Stimulated activated naive CD8-positive, alpha-beta T cell treated with anti-CD3 and anti-CD28 coated beads, Interleukin-15, Interleukin-2, amounts not matched to agents 100 ng/mL and 50 ng/mL, for 24 hours (primary cell): ENCODE measurements at regions not wholly inside any gene's neighbourhood (a gene's known extent, or its start where the extent isn't known, plus 50 kb on each side); places are given as distances from the start of the nearest gene placed in this dataset.
"Not testable (repeated sequence)": the region's sequence is repeated elsewhere in the genome, so short reads cannot be mapped to it uniquely, and the experiment has no call there.

ENCODE experiments used
- H3K27ac Mint-ChIP-seq: one replicate; pipeline ENCODE4 v1.8.0; 2021; ENCODE audit warnings: mild to moderate bottlenecking, mixed read lengths
- H3K27me3 Mint-ChIP-seq: one replicate; pipeline ENCODE4 v1.8.0; 2021; ENCODE audit warnings: mixed read lengths
- H3K36me3 Mint-ChIP-seq: one replicate; pipeline ENCODE4 v1.8.0; 2021; ENCODE audit warnings: low read depth, mixed read lengths
- H3K4me1 Mint-ChIP-seq: one replicate; pipeline ENCODE4 v1.8.0; 2021; ENCODE audit warnings: low read depth, mixed read lengths
- H3K4me3 Mint-ChIP-seq: one replicate; pipeline ENCODE4 v1.8.0; 2021; ENCODE audit warnings: mild to moderate bottlenecking, mixed read lengths
- H3K9me3 Mint-ChIP-seq: one replicate; pipeline ENCODE4 v1.8.0; 2021; ENCODE audit warnings: mixed read lengths

DNA sequence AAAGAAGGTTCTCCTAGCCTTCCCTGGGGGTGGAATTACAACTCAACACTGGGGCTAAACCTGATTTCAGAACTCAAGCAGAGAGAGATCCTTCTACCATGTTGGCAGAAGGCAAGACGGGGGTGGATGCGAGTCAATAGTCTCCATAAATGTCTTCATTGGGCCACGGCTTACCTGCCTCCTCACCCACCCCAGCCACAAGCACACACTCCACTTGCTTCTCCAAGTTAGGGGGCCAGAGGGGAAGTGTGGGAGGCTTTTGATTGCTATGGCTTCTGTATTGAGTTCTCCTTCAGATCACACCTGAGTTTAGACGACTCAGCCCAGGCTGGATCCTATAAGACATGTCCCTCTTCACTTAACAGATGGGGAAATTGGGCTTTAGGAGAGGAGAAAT lies 178.9 kb downstream of the UACA start:
- peaks cover 12% of the 10 kb centered on the region for H3K4me1 Mint-ChIP-seq
- H3K4me3 Mint-ChIP-seq = no peak overlapping the region
- no peaks in the 10 kb centered on the region for H3K9me3 Mint-ChIP-seq
- H3K27me3 Mint-ChIP-seq = peaks cover 38% of the 10 kb centered on the region
- no peak overlapping the region for H3K27ac Mint-ChIP-seq
- H3K36me3 Mint-ChIP-seq = no peaks in the 10 kb centered on the region

DNA sequence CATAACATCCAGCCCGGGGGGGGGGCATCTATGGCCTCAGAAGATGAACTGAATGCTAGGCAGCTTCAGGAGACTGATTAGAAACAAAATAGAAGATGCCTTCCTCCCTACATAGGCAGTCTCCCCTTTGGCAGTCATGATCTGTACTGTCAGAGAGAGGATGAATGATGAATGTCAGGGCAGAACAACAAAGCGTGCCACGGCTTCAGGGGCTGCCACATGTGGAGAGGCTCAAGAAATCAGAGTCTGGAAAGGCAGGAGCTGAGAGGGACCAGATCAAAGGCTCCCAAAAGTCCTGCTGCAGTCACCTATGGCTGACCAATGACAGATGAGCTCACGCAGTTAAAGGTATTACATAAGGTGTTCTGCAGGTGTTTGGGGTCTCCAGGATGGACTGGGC lies 180.4 kb downstream of the UACA start:
- Mint-ChIP-seq H3K27ac (no peak overlapping the region), H3K4me1 (peaks cover 12% of the 10 kb centered on the region), H3K27me3 (peaks cover 35% of the 10 kb centered on the region), H3K36me3 (no peaks in the 10 kb centered on the region), H3K4me3 (no peak overlapping the region), H3K9me3 (no peaks in the 10 kb centered on the region)

DNA sequence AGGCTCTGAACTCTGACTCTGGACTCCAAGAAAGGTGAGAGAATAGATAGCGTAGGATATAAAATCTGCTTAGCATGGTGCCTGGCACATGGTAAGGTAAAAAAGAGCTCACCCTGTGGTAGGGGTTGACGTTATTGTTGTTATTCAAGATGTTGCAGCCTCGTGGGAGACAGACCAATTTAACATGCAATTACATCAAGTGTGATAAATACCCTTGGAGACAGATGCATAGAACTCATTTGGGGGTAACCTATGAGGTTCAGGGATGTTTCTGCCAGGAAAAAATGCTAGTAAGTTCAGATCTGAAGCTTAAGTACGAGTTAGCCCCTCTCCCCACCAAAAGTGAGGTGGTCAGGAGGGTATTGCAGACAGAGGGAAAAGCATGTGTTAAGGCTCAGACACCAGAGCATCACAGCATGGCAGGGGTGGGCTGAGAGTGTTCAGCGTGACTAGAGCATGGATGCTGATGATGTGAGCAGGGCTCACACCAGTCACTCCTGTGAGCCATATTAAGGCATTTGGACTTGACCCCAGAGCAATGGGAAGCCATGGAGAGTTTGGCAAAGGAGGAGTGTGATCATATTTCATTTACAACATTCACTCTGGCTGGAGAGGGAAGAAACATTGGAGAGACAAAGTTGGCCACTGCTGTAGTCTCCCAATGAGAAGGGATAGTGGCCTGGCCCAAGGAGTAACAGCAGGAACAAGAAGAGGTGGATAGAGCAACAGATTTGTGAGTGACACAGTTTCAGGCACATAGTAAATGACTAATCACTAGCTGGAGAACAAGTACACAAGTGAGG lies 181.0 kb downstream of the UACA start:
- no peaks in the 10 kb centered on the region for H3K36me3 Mint-ChIP-seq
- no peaks in the 10 kb centered on the region for H3K9me3 Mint-ChIP-seq
- H3K4me3 Mint-ChIP-seq = no peak overlapping the region

DNA sequence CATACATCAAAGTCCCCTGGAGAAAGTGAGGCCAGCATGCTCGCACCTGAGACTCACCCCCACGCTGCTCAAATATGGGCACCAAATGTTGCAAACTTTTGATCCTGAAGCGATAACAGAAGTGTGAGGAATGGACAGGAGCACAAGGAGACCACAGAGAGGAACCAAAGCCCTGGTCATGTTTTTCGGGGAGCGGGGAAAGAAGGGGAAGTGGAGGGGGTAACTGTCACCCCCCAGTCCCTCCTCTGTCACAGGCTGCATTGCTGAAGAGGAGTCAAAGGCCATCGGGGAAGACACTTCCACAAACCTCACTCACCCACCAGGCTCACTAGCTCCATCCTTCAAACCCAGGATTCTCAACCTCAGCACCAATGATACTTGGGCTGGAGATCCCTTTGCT lies 182.4 kb downstream of the UACA start:
- Mint-ChIP-seq H3K4me3 (no peak overlapping the region), H3K27me3 (peaks cover 23% of the 10 kb centered on the region), H3K36me3 (no peaks in the 10 kb centered on the region), H3K27ac (no peak overlapping the region), H3K9me3 (no peaks in the 10 kb centered on the region), H3K4me1 (peaks cover 8% of the 10 kb centered on the region)

More for the DNA sequence above, 181.0 kb downstream of the UACA start:
- H3K4me1 Mint-ChIP-seq = peaks cover 12% of the 10 kb centered on the region
- H3K27ac Mint-ChIP-seq = no peak overlapping the region
- peaks cover 30% of the 10 kb centered on the region for H3K27me3 Mint-ChIP-seq

DNA sequence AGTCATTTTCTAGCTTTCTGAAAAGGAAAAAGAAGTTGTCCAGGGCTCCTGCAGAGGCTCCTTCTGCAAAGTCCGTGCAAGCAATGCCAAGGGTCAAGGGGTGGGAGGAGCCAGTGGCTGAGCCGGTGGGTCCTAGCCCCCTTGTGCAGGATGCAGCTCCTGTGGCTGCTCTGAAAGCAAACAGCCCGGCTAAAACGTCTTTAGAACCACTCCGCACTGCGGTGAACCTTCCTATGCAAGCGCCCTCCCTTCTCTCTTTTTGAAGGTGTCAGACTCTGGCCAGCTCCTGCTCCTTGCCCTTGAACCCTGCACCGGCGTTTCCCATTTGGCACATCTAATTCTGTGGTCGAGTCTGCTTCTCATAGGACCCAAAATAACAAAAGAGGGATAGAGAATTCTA lies 183.1 kb downstream of the UACA start:
- Mint-ChIP-seq H3K36me3 (no peaks in the 10 kb centered on the region), H3K9me3 (no peaks in the 10 kb centered on the region), H3K27me3 (peaks cover 19% of the 10 kb centered on the region), H3K4me1 (peaks cover 3% of the 10 kb centered on the region), H3K27ac (no peak overlapping the region), H3K4me3 (no peak overlapping the region)

DNA sequence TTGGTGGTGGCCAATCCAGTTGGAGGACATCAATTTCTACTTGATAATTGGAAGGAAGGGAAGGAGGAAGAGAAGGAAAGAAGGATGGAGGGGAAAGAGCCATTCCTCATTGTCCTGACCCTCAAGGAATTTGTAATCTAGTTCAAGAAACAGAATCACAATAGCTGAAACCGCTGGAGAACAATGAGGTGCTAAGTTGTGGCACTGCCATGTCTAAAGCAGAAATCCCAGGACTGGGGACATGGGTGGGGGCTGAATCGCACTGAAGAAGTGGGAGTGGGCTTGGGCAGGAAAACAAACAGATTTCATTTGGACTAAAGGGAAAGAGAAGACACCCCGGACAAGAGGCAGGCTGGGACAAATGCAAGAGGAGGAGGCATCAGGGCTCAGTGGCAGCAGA lies 183.6 kb downstream of the UACA start:
- H3K4me1 Mint-ChIP-seq = peaks cover 3% of the 10 kb centered on the region
- peaks cover 3% of the 10 kb centered on the region for H3K36me3 Mint-ChIP-seq
- H3K27me3 Mint-ChIP-seq = peaks cover 19% of the 10 kb centered on the region
- H3K4me3 Mint-ChIP-seq = no peak overlapping the region
- H3K9me3 Mint-ChIP-seq = no peaks in the 10 kb centered on the region
- no peak overlapping the region for H3K27ac Mint-ChIP-seq

DNA sequence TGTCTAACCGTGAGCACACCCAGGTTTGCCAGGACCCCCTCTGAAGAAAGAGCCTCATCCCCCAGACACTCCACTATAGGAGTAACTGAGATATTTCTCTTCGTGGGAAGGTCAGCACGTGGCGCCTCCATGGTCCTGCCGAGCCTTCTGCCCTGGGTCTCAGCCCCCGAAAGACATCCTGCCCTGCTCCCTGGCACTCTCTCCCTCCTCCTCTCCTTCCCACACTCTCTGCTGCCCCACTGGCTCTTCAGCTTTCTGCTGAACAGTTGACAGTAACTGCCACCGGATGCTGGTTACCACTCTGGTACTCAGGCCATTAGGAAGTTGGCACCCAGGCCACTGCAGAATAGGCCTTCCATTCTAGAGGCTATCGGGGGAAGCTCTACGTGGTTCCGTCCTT lies 185.2 kb downstream of the UACA start:
- no peaks in the 10 kb centered on the region for H3K4me1 Mint-ChIP-seq
- H3K36me3 Mint-ChIP-seq = peaks cover 3% of the 10 kb centered on the region
- H3K27me3 Mint-ChIP-seq = peaks cover 12% of the 10 kb centered on the region
- no peak overlapping the region for H3K4me3 Mint-ChIP-seq
- H3K27ac Mint-ChIP-seq = no peak overlapping the region
- peaks cover 6% of the 10 kb centered on the region for H3K9me3 Mint-ChIP-seq

DNA sequence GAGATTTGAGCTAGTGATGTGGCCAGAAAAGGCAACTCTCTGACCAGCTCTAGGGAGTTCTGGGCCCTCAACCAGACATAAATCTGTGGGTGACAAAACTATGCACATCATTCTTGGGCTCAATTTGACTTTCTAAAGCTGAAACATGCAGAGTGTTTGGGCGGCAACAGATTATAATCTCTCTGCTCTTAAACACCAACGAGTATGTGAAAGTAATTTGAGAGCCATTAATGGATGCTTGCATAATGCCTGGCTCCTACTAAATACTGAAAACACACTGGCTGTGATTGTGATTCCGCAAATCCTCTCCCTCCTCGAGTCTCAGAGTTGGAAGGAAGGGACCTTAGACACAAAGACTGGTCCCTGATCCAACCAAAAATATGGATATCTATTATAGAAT lies 186.7 kb downstream of the UACA start:
- Mint-ChIP-seq H3K4me1 (no peaks in the 10 kb centered on the region), H3K9me3 (peaks cover 6% of the 10 kb centered on the region), H3K36me3 (peaks cover 3% of the 10 kb centered on the region), H3K27me3 (peaks cover 12% of the 10 kb centered on the region), H3K4me3 (no peak overlapping the region), H3K27ac (no peak overlapping the region)

DNA sequence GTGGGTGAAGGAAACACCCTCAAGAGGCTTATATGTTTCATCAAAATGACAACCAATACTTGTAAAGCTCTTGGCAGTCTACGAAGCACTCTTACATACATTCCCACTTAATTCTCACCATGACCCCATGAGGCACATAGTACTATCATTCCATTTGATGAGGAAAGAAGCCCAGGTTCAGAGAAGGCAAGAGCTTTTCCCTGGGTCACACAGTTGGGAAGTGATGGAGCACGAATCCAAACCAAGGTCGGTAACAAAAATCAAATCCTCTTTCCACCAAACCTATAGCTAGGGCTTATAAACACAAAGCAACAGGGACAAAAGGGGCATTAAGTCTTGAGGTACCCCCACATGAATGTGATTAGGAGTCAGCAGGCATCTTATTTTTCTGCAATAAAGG lies 187.1 kb downstream of the UACA start:
- H3K4me3 Mint-ChIP-seq = no peak overlapping the region
- peaks cover 3% of the 10 kb centered on the region for H3K36me3 Mint-ChIP-seq
- H3K27me3 Mint-ChIP-seq = peaks cover 12% of the 10 kb centered on the region
- no peaks in the 10 kb centered on the region for H3K4me1 Mint-ChIP-seq
- H3K9me3 Mint-ChIP-seq = peaks cover 6% of the 10 kb centered on the region
- no peak overlapping the region for H3K27ac Mint-ChIP-seq

DNA sequence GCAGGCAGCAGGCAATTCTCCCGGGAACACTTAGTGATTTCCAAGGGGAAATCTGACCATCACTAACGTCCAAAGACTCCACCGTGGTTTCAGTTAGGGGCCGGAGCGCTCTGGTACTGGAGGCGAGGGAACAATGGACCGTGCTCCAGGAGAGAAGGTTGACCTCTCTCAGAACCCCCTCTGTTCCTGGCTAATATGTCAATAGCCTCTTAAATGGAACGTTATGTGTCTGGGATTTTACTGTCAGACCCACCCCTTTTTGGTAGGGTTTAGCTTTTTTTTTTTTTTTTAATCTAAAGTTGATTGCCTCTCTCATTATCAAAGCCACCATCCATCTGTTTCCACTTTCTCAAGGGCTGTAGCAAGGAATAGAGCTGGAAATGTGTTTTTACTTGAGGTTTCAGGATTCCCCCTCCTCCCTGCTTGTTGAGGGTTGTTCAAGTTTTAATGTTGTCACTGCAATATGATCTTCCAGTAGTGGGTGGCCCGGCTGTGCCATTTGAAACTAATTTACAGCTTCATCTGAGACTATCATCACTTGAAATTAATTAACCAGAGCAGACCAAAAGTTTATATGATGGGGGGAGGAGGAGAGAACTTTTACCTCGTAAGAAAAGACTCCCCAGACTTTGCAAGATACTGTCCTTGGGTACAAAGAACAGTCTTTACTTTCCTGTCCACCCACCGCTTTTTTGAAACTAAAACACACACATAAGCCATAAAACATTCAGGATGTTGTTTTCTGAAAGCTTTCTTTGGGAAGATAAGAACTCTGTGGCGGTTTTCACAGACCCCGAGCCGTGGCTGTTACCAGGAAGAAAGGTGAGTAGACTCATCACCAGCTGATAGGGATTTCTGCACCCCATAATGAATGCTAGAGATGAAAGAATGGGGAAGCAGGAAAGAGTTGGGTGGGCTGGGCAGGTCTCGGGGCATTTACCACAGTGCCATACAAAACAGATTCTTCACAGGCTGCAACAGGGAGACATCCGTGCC lies 187.8 kb downstream of the UACA start:
- peaks cover 3% of the 10 kb centered on the region for H3K36me3 Mint-ChIP-seq
- H3K4me3 Mint-ChIP-seq = no peak overlapping the region
- peaks cover 12% of the 10 kb centered on the region for H3K27me3 Mint-ChIP-seq
- H3K27ac Mint-ChIP-seq = no peak overlapping the region
- no peaks in the 10 kb centered on the region for H3K4me1 Mint-ChIP-seq
- H3K9me3 Mint-ChIP-seq = peaks cover 6% of the 10 kb centered on the region

DNA sequence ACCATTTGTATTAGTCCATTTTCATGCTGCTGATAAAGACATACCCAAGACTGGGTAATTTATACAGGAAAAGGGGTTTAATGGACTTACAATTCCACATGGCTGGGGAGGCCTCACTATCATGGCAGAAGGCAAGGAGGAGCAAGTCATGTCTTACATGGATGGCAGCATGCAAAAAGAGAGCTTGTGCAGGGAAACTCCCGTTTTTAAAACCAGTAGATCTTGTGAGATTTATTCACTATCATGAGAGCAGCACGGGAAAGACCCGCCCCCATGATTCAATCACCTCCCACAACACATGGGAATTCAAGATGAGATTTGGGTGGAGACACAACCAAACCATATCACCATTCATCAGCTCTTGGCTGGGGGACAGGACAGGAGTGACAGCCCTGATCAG lies 189.0 kb downstream of the UACA start:
- H3K4me1 Mint-ChIP-seq, H3K9me3 Mint-ChIP-seq, H3K4me3 Mint-ChIP-seq, H3K27me3 Mint-ChIP-seq, H3K36me3 Mint-ChIP-seq, H3K27ac Mint-ChIP-seq: not testable (repeated sequence)

DNA sequence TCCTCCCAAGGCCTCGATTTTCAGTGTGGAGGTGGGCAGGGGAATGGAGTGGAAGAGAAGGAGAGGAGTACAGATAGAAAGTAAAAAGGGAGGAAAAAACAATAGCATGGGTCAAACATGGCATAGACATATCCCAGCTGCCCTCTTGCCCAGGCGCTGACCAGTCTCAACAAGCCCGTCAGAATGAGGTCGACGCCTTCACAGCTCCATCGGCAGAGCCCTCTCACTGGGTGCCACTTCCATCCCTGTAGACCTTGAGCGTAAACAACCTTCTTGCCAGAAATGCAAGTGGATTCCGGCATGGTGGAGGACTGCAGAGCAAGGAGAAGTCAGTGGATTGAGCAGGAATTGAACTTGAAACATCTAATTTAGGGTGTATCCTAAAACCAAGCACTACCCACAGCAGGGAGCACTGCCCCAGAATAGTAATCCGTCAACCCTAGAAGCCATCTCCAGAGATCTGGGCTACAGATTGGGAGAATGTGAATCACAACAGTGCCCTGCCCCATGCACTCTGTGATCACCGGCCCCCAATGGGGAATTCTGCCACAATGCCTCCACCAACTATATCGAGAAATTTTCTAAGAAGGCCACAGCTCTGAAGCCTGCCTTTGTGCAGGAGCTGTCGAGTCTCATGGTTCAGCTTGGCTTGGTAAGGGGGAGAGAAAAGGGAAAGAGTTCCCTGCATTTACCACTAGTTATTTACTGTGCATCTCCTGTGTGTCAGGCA lies 190.1 kb downstream of the UACA start:
- Mint-ChIP-seq H3K4me1 (peaks cover 6% of the 10 kb centered on the region), H3K9me3 (peaks cover 6% of the 10 kb centered on the region), H3K27ac (no peak overlapping the region), H3K36me3 (peaks cover 3% of the 10 kb centered on the region), H3K4me3 (no peak overlapping the region), H3K27me3 (peaks cover 4% of the 10 kb centered on the region)

DNA sequence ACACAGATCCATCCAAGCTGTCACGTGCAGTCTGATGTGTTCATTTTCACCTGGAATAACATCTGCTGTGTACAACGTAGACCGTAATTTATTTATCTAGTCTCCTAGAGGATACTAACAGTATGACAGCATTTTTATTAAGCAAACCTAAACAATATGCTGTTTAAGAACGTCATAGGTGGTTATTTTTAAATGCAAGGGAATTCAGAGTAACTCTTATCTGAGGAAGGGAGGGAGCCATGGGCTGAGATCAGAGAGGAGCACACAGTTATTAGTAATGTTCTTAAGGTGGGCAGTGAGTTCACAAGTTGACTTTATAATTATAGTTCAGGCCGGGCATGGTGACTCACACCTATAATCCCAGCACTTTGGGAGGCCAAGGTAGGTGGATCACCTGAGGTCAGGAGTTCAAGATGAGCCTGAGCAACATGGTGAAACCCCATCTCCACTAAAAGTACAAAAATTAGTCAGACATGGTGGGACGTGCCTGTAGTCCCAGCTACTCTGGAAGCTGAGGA lies 193.6 kb downstream of the UACA start:
- H3K27me3 Mint-ChIP-seq = peaks cover 4% of the 10 kb centered on the region
- H3K4me3 Mint-ChIP-seq = no peak overlapping the region
- no peak overlapping the region for H3K27ac Mint-ChIP-seq
- peaks cover 6% of the 10 kb centered on the region for H3K9me3 Mint-ChIP-seq
- peaks cover 6% of the 10 kb centered on the region for H3K4me1 Mint-ChIP-seq
- H3K36me3 Mint-ChIP-seq = no peaks in the 10 kb centered on the region

DNA sequence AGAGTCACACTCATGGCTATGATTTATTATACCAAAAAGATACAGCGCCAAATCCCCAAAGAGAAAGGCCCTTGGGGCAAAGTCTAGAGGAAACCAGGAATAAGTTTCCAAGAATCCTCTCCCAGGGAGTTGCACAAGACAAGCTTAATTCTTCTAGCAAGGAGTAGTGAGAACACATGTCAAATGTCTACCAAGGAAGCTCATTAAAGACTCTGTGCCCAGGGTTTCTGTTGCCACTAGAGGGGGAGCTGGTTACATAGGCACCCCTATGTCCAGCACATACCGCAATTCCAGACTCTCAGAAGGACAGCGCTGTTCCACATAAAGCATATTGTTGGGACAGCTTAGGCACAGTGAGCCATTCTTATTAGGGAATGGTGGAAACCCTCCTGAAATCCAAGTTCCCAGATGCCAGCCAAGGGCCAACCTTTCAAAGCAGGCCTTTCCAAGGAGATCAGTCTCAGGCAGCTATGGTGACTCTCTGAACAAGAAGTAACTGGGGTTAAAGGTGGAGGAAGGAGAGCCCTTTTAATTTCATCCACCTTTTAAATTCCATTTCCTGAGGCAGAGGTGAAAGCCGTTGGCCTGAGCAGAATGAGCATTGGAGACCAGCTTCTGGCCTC lies 194.2 kb downstream of the UACA start:
- Mint-ChIP-seq H3K36me3 (no peaks in the 10 kb centered on the region), H3K4me1 (peaks cover 6% of the 10 kb centered on the region), H3K27me3 (peaks cover 2% of the 10 kb centered on the region), H3K27ac (no peak overlapping the region), H3K9me3 (peaks cover 2% of the 10 kb centered on the region), H3K4me3 (no peak overlapping the region)
